Subcutaneous abdominal adipose tissue (tissue), 5 donors: ENCODE measurements at regions not wholly inside any gene's neighbourhood (a gene's known extent, or its start where the extent isn't known, plus 50 kb on each side); places are given as distances from the start of the nearest gene placed in this dataset.
"Not testable (repeated sequence)": the region's sequence is repeated elsewhere in the genome, so short reads cannot be mapped to it uniquely, and the experiment has no call there.

Source experiments
- H3K27ac ChIP-seq: one replicate; pipeline ENCODE4 v1.7.0; 2013; ENCODE audit warnings: low read depth, mild to moderate bottlenecking, inconsistent platforms, low read length, moderate library complexity
- H3K27me3 ChIP-seq, 5 donors: one replicate each; pipeline ENCODE4 v1.7.0; 2013; ENCODE audit warnings: low read length in 5 of 5, inconsistent platforms in 1 of 5; ENCODE audit not compliant: control insufficient read depth in 5 of 5, insufficient read depth in 4 of 5
- H3K36me3 ChIP-seq, 5 donors: one replicate each; pipeline ENCODE4 v1.7.0; 2013; ENCODE audit warnings: low read length in 5 of 5; ENCODE audit not compliant: control insufficient read depth in 5 of 5, insufficient read depth in 5 of 5
- H3K4me1 ChIP-seq, 5 donors: one replicate each; pipeline ENCODE4 v1.7.0; 2013; ENCODE audit warnings: low read length in 5 of 5, mild to moderate bottlenecking in 3 of 5, moderate library complexity in 1 of 5; ENCODE audit not compliant: control insufficient read depth in 5 of 5, insufficient read depth in 5 of 5
- H3K4me3 ChIP-seq, 5 donors: one replicate each; pipeline ENCODE4 v1.7.0; 2013; ENCODE audit warnings: low read length in 5 of 5, low read depth in 1 of 5
- H3K9ac ChIP-seq, 5 donors: one replicate each; pipeline ENCODE4 v1.7.0; 2013; ENCODE audit warnings: low read length in 5 of 5, mild to moderate bottlenecking in 4 of 5, moderate library complexity in 3 of 5
- H3K9me3 ChIP-seq, 5 donors: one replicate each; pipeline ENCODE4 v1.7.0; 2013; ENCODE audit warnings: low read length in 5 of 5; ENCODE audit not compliant: control insufficient read depth in 5 of 5
- donor health status: healthy.
- donor health status: healthy.
- donor health status: healthy.
- donor health status: healthy.
- donor health status: healthy.

DNA sequence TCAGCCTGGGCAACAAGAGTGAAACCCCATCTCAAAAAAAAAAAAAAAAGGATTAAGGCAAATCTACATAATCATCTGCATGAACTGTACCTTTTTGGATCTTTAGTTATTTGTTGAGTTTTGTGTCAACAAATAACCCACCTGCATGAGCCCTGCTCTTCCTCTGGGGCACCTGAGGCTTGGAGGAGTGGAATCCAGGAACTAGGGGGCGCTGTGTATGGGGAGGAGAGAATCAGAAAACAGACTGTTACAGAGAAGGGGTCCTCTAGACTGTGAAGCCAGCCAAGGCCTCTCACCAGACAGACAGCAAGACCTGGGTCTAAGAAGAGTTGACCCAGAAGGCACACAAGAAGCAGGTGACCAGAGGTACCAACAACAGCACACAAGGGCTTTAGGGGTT, 682.8 kb upstream of the NRP1 start:
- no peak overlapping the region for H3K9ac ChIP-seq
- no peaks in the 10 kb centered on the region for H3K4me1 ChIP-seq
- H3K4me3 ChIP-seq, result no peak overlapping the region
- H3K27ac ChIP-seq, result no peak overlapping the region
- H3K9me3 ChIP-seq, result no peaks in the 10 kb centered on the region
- no peaks in the 10 kb centered on the region for H3K27me3 ChIP-seq
- no peaks in the 10 kb centered on the region for H3K36me3 ChIP-seq

- Histone ChIP-seq H3K27me3 (no peaks in the 10 kb centered on the region), H3K27ac (no peak overlapping the region), H3K36me3 (no peaks in the 10 kb centered on the region), H3K4me3 (no peak overlapping the region), H3K9me3 (no peaks in the 10 kb centered on the region), H3K4me1 (no peaks in the 10 kb centered on the region), H3K9ac (no peak overlapping the region)
Observed at GRCh38 chr10:34016576-34016975, 682.1 kb upstream of the NRP1 start.

GRCh38 chr10:34015700-34016099, 681.2 kb upstream of the NRP1 start:
- H3K9ac ChIP-seq, result no peak overlapping the region
- H3K27ac ChIP-seq, result no peak overlapping the region
- H3K9me3 ChIP-seq, result no peaks in the 10 kb centered on the region
- no peaks in the 10 kb centered on the region for H3K36me3 ChIP-seq
- no peaks in the 10 kb centered on the region for H3K4me1 ChIP-seq
- H3K27me3 ChIP-seq, result no peaks in the 10 kb centered on the region
- H3K4me3 ChIP-seq, result no peak overlapping the region

DNA sequence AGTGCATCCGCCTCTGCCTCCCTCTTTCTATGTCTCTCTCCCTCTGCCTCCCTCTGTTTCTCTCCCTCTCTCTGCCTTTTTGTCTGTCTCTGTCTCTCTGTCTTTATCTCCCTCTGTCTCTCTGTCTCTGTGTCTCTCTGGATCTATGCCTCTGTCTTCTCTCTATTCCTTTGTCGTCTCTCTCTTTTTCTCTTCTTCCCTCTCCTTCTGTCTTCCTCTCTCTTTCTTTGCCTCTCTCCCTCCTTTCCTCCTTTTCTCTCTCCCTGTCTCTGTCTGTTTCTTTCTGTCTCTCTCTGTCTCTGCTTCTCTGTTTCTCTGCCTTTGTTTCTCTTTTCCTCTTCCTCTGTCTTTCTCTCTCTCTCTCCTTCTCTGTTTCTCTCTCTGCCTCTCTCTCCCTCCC, 678.8 kb upstream of the NRP1 start:
- no peak overlapping the region for H3K4me3 ChIP-seq
- H3K4me1 ChIP-seq, result no peaks in the 10 kb centered on the region
- H3K27me3 ChIP-seq, result no peaks in the 10 kb centered on the region
- H3K27ac ChIP-seq, result no peak overlapping the region
- no peaks in the 10 kb centered on the region for H3K36me3 ChIP-seq
- no peaks in the 10 kb centered on the region for H3K9me3 ChIP-seq
- H3K9ac ChIP-seq, result no peak overlapping the region

DNA sequence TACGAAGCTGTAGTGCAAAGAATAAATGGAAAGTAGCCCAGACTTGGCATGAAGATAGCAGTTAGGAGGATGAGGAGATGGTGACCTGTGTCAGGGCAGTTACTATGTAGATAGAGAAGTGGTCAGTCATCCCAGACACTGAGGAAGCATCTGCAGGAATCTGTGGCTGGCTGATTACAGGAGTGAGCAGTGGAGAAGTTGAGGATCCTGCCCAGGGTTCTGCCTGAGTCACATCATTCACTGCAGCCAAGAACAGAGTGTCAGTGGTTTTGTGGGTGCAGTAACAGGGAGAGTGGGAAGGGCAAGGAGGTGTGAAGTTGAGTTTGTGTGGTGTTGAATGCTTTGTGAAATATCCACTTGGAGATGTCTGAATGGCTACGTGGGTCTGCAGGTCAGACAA, 676.4 kb upstream of the NRP1 start:
- no peak overlapping the region for H3K27ac ChIP-seq
- no peaks in the 10 kb centered on the region for H3K9me3 ChIP-seq
- H3K4me1 ChIP-seq, result no peaks in the 10 kb centered on the region
- no peak overlapping the region for H3K9ac ChIP-seq
- H3K27me3 ChIP-seq, result no peaks in the 10 kb centered on the region
- no peak overlapping the region for H3K4me3 ChIP-seq
- no peaks in the 10 kb centered on the region for H3K36me3 ChIP-seq

- H3K4me3 ChIP-seq, H3K36me3 ChIP-seq, H3K27ac ChIP-seq, H3K9ac ChIP-seq, H3K9me3 ChIP-seq, H3K4me1 ChIP-seq, H3K27me3 ChIP-seq: not testable (repeated sequence)
Observed at GRCh38 chr10:34010228-34010627, 675.8 kb upstream of the NRP1 start.

GRCh38 chr10:34008656-34009055, 674.2 kb upstream of the NRP1 start:
- no peak overlapping the region for H3K27ac ChIP-seq
- H3K9me3 ChIP-seq, result no peaks in the 10 kb centered on the region
- H3K27me3 ChIP-seq, result no peaks in the 10 kb centered on the region
- no peaks in the 10 kb centered on the region for H3K4me1 ChIP-seq
- H3K36me3 ChIP-seq, result no peaks in the 10 kb centered on the region
- H3K4me3 ChIP-seq, result no peak overlapping the region
- no peak overlapping the region for H3K9ac ChIP-seq

DNA sequence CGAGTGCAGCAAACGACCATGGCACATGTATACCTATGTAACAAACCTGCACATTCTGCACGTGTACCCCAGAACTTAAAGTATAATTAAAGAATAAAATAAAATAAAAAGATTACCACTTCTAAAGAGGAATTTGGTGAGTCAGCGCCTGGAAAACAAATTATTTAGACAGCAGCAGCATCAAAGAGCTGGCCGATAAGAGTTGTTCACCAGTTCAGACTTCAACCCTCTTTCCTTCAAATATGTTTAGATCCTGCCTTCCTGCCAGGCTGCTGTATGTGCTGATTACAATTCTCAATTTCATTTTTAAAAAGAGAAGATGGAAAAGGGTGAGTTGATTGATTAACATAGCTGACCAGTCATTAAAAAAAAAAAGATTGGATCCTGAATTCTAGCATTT, 672.0 kb upstream of the NRP1 start:
- H3K9ac ChIP-seq, result no peak overlapping the region
- no peaks in the 10 kb centered on the region for H3K4me1 ChIP-seq
- no peaks in the 10 kb centered on the region for H3K27me3 ChIP-seq
- H3K36me3 ChIP-seq, result no peaks in the 10 kb centered on the region
- no peak overlapping the region for H3K4me3 ChIP-seq
- no peak overlapping the region for H3K27ac ChIP-seq
- no peaks in the 10 kb centered on the region for H3K9me3 ChIP-seq

DNA sequence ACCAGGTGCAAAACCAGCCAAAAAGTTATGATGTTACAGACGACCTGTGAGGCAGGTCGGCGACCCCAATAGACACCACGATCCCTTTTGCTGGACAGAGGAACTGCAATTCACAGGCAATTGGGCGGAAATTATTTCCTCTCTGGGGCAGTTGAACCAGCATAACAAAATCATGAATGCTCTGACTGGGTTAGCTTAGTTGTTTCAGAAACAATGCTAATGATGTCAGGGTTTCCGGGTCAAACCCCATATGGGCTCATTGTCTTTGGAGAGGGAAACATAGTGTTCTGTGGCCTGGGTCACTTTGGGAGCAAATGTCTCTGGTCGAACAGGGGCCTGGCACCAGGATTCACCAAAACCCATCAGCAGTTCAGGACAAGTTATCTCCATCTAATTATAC, 669.1 kb upstream of the NRP1 start:
- no peaks in the 10 kb centered on the region for H3K27me3 ChIP-seq

GRCh38 chr10:34002896-34003295, 668.4 kb upstream of the NRP1 start:
- H3K36me3 ChIP-seq, result no peaks in the 10 kb centered on the region
- no peak overlapping the region for H3K9ac ChIP-seq
- no peaks in the 10 kb centered on the region for H3K27me3 ChIP-seq
- H3K27ac ChIP-seq, result no peak overlapping the region
- peaks cover 0 to 5% (median 3%) of the 10 kb centered on the region in 5 donors for H3K9me3 ChIP-seq
- peaks cover 0 to 4% (median 0%) of the 10 kb centered on the region in 5 donors for H3K4me1 ChIP-seq
- H3K4me3 ChIP-seq, result no peak overlapping the region

More for the DNA sequence above, 669.1 kb upstream of the NRP1 start:
- Histone ChIP-seq H3K4me1 (peaks cover 0 to 4% (median 0%) of the 10 kb centered on the region in 5 donors), H3K9me3 (peaks cover 0 to 4% (median 3%) of the 10 kb centered on the region in 5 donors), H3K27ac (no peak overlapping the region), H3K9ac (no peak overlapping the region), H3K4me3 (no peak overlapping the region), H3K36me3 (no peaks in the 10 kb centered on the region)

DNA sequence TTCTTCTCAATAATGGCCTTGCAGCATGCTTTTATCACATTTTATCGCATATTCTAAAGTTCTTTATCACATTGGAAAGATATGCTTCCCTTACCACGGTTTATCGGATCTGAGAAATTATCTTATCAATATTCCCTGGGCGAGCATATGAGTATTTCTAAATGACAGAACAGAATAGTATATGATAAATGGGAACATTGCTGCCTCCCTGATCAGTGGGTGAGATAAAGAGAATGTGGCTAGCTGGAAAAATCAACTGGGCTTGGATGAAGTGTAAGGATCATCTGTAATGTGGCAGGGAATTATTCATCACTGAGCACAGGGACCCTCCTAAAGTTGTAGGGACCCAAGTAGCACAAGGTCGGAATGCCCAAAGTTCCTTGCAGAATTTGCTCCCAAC, 667.4 kb upstream of the NRP1 start:
- no peak overlapping the region for H3K27ac ChIP-seq
- H3K9ac ChIP-seq, result no peak overlapping the region
- H3K4me3 ChIP-seq, result no peak overlapping the region
- peaks cover 0 to 4% (median 0%) of the 10 kb centered on the region in 5 donors for H3K4me1 ChIP-seq
- H3K27me3 ChIP-seq, result no peaks in the 10 kb centered on the region
- peaks cover 0 to 5% (median 3%) of the 10 kb centered on the region in 5 donors for H3K9me3 ChIP-seq
- H3K36me3 ChIP-seq, result no peaks in the 10 kb centered on the region
